SU-DHL-6 (cell line): ENCODE measurements at regions not wholly inside any gene's neighbourhood (a gene's known extent, or its start where the extent isn't known, plus 50 kb on each side); places are given as distances from the start of the nearest gene placed in this dataset.
A peak's percentile ranks its signal among the peaks of the same experiment; 100 is the strongest.

ENCODE experiments used
- H2AFZ ChIP-seq: fragments of 200-600 bp; sonication (generic); 2 replicates; pipeline ENCODE4 v1.6.1; 2014; ENCODE audit warnings: low read depth, mild to moderate bottlenecking, moderate library complexity, mixed read lengths, antibody characterized with exemption, low read length; ENCODE audit not compliant: severe bottlenecking
- H3F3A ChIP-seq: fragments of 200-600 bp; shearing (Covaris generic); 2 replicates; pipeline ENCODE4 v1.6.0; 2016; ENCODE audit warnings: antibody characterized with exemption, mild to moderate bottlenecking; ENCODE audit not compliant: insufficient read depth
- H3K27ac ChIP-seq: fragments of 200-600 bp; sonication (generic); 2 replicates; pipeline ENCODE4 v1.5.1; 2016; ENCODE audit warnings: low read depth, mild to moderate bottlenecking, low read length, moderate library complexity, mixed read lengths
- H3K27me3 ChIP-seq: fragments of 200-600 bp; sonication (generic), shearing (Covaris generic); 2 replicates; pipeline ENCODE4 v1.6.0; 2014; ENCODE audit warnings: mild to moderate bottlenecking, low read length
- H3K36me3 ChIP-seq: fragments of 200-600 bp; sonication (generic); 2 replicates; pipeline ENCODE4 v1.6.1; 2014; ENCODE audit warnings: mild to moderate bottlenecking, low read length, mixed read lengths
- H3K4me2 ChIP-seq: fragments of 300-600, 200-600 bp; shearing (Covaris generic), sonication (generic); 2 replicates; pipeline ENCODE4 v1.6.0; 2014; ENCODE audit warnings: low read length, low read depth, mild to moderate bottlenecking; ENCODE audit not compliant: poor library complexity, severe bottlenecking
- H3K4me3 ChIP-seq: fragments of 200-600 bp; sonication (generic); 2 replicates; pipeline ENCODE4 v1.5.1; 2014; ENCODE audit warnings: antibody characterized with exemption, low read length, mild to moderate bottlenecking, mixed read lengths; ENCODE audit not compliant: insufficient read depth, poor library complexity, severe bottlenecking
- H3K79me2 ChIP-seq: fragments of 200-600 bp; sonication (generic); 2 replicates; pipeline ENCODE4 v1.6.1; 2014; ENCODE audit warnings: mild to moderate bottlenecking, low read length, moderate library complexity; ENCODE audit not compliant: insufficient read depth
- H3K9ac ChIP-seq: fragments of 200-600 bp; sonication (generic); 2 replicates; pipeline ENCODE4 v1.7.0; 2014; ENCODE audit warnings: mild to moderate bottlenecking, low read length
- H3K9me2 ChIP-seq: fragments of 200-600 bp; sonication (generic); replicated peaks from 2 replicates; pipeline ENCODE4 v1.6.1; 2014; ENCODE audit warnings: low read length; ENCODE audit not compliant: insufficient read depth
- H3K9me3 ChIP-seq: fragments of 200-600 bp; sonication (generic); 2 replicates; pipeline ENCODE4 v1.6.1; 2014; ENCODE audit warnings: low read length, mixed read lengths; ENCODE audit not compliant: insufficient read depth
- H4K20me1 ChIP-seq: fragments of 200-600 bp; sonication (generic); 2 replicates; pipeline ENCODE4 v1.6.1; 2014; ENCODE audit warnings: low read depth, mild to moderate bottlenecking, antibody characterized with exemption, low read length, moderate library complexity, mixed read lengths
- CTCF ChIP-seq: fragments of 200-600 bp; sonication (generic); IDR thresholded peaks from one replicate; pipeline ENCODE4 v1.5.1; 2017; ENCODE audit warnings: antibody characterized with exemption, mild to moderate bottlenecking, low read length, moderate library complexity; ENCODE audit not compliant: insufficient read depth, poor library complexity, severe bottlenecking
- EZH2phosphoT487 ChIP-seq: fragments of 200-600 bp; sonication (generic), shearing (Covaris generic); conservative IDR thresholded peaks from 2 replicates; pipeline ENCODE4 v1.6.1; 2018; ENCODE audit warnings: mild to moderate bottlenecking, antibody characterized with exemption, low read length, moderate library complexity, mixed read lengths

- Histone ChIP-seq H3K9ac (no peak overlapping the region), H3K79me2 (no peaks in the 10 kb centered on the region), H3K9me2 (no peaks in the 10 kb centered on the region), H3K4me3 (no peak overlapping the region), H3K9me3 (no peaks in the 10 kb centered on the region), H2AFZ (no peak overlapping the region), H3F3A (no peaks in the 10 kb centered on the region), H4K20me1 (no peaks in the 10 kb centered on the region), H3K36me3 (no peaks in the 10 kb centered on the region), H3K4me2 (no peak overlapping the region), H3K27ac (no peak overlapping the region), H3K27me3 (no peaks in the 10 kb centered on the region)
- TF ChIP-seq EZH2phosphoT487 (no peak), CTCF (no peak)
Measured at GRCh38 chr2:121075006-121075551, 209.9 kb downstream of the TFCP2L1 start.

GRCh38 chr2:121075641-121076497 is 209.1 kb downstream of the TFCP2L1 start:
- Histone ChIP-seq H3K9me2 (no peaks in the 10 kb centered on the region), H3K27me3 (no peaks in the 10 kb centered on the region), H2AFZ (no peak overlapping the region), H3K27ac (no peak overlapping the region), H3K4me2 (no peak overlapping the region), H3K4me3 (no peak overlapping the region), H4K20me1 (no peaks in the 10 kb centered on the region), H3K79me2 (no peaks in the 10 kb centered on the region), H3K36me3 (no peaks in the 10 kb centered on the region), H3K9ac (no peak overlapping the region), H3K9me3 (no peaks in the 10 kb centered on the region), H3F3A (no peaks in the 10 kb centered on the region)
- TF ChIP-seq EZH2phosphoT487 (no peak), CTCF (no peak)

GRCh38 chr2:121076498-121076820 is 208.5 kb downstream of the TFCP2L1 start:
- Histone ChIP-seq H3K4me3 (no peak overlapping the region), H3K9me2 (no peaks in the 10 kb centered on the region), H3K4me2 (no peak overlapping the region), H3K79me2 (no peaks in the 10 kb centered on the region), H4K20me1 (no peaks in the 10 kb centered on the region), H2AFZ (no peak overlapping the region), H3K9me3 (no peaks in the 10 kb centered on the region), H3F3A (no peaks in the 10 kb centered on the region), H3K36me3 (no peaks in the 10 kb centered on the region), H3K27me3 (no peaks in the 10 kb centered on the region), H3K27ac (no peak overlapping the region), H3K9ac (no peak overlapping the region)
- TF ChIP-seq EZH2phosphoT487 = no peak

GRCh38 chr2:121076885-121077549 is 208.0 kb downstream of the TFCP2L1 start:
- no peaks in the 10 kb centered on the region for H3K9me3 ChIP-seq
- TF ChIP-seq EZH2phosphoT487 (no peak), CTCF (peak; percentile 85)
- no peak overlapping the region for H2AFZ ChIP-seq
- H3K36me3 ChIP-seq = no peaks in the 10 kb centered on the region
- no peak overlapping the region for H3K4me2 ChIP-seq
- H3K27ac ChIP-seq = no peak overlapping the region
- H3K4me3 ChIP-seq = no peak overlapping the region
- H3K9ac ChIP-seq = no peak overlapping the region
- no peaks in the 10 kb centered on the region for H3K9me2 ChIP-seq
- H3K27me3 ChIP-seq = no peaks in the 10 kb centered on the region
- H3K79me2 ChIP-seq = no peaks in the 10 kb centered on the region
- H3F3A ChIP-seq = no peaks in the 10 kb centered on the region
- H4K20me1 ChIP-seq = no peaks in the 10 kb centered on the region
